Stomach smooth muscle (tissue), 2 donors: ENCODE measurements at regions not wholly inside any gene's neighbourhood (a gene's known extent, or its start where the extent isn't known, plus 50 kb on each side); places are given as distances from the start of the nearest gene placed in this dataset.

Experiments used
- H3K27ac ChIP-seq: one replicate; pipeline ENCODE4 v1.7.0; 2013; ENCODE audit warnings: mild to moderate bottlenecking, low read length, inconsistent platforms
- H3K27me3 ChIP-seq, 2 donors: one replicate each; pipeline ENCODE4 v1.7.0; 2013; ENCODE audit warnings: low read length in 2 of 2; ENCODE audit not compliant: insufficient read depth in 2 of 2, control insufficient read depth in 1 of 2
- H3K36me3 ChIP-seq, 2 donors: one replicate each; pipeline ENCODE4 v1.7.0; 2013; ENCODE audit warnings: low read length in 2 of 2; ENCODE audit not compliant: control insufficient read depth in 2 of 2, insufficient read depth in 2 of 2
- H3K4me1 ChIP-seq: one replicate; pipeline ENCODE4 v1.7.0; 2013; ENCODE audit warnings: low read length; ENCODE audit not compliant: control insufficient read depth, insufficient read depth
- H3K4me3 ChIP-seq, 2 donors: one replicate each; pipeline ENCODE4 v1.7.0; 2013; ENCODE audit warnings: low read length in 2 of 2
- H3K9ac ChIP-seq, 2 donors: one replicate each; pipeline ENCODE4 v1.7.0; 2013; ENCODE audit warnings: low read length in 2 of 2, mild to moderate bottlenecking in 1 of 2
- H3K9me3 ChIP-seq, 2 donors: one replicate each; pipeline ENCODE4 v1.7.0; 2013; ENCODE audit warnings: low read length in 2 of 2; ENCODE audit not compliant: control insufficient read depth in 2 of 2
- donor health status: healthy.
- donor health status: Pancreatic carcinoma.

- Histone ChIP-seq H3K9ac (no peak overlapping the region), H3K9me3 (no peaks in the 10 kb centered on the region), H3K27me3 (no peaks in the 10 kb centered on the region), H3K36me3 (no peaks in the 10 kb centered on the region), H3K27ac (no peak overlapping the region), H3K4me1 (no peaks in the 10 kb centered on the region), H3K4me3 (no peak overlapping the region)
Observed at GRCh38 chr6:79864421-79864820, 82.9 kb downstream of the ELOVL4 start.

GRCh38 chr6:79864001-79864400 is 83.4 kb downstream of the ELOVL4 start:
- H3K27ac ChIP-seq = no peak overlapping the region
- no peak overlapping the region for H3K9ac ChIP-seq
- H3K36me3 ChIP-seq = no peaks in the 10 kb centered on the region
- no peaks in the 10 kb centered on the region for H3K4me1 ChIP-seq
- H3K27me3 ChIP-seq = no peaks in the 10 kb centered on the region
- no peak overlapping the region for H3K4me3 ChIP-seq
- H3K9me3 ChIP-seq = no peaks in the 10 kb centered on the region

- H3K27me3 ChIP-seq = no peaks in the 10 kb centered on the region
- H3K36me3 ChIP-seq = no peaks in the 10 kb centered on the region
- H3K4me1 ChIP-seq = no peaks in the 10 kb centered on the region
- no peak overlapping the region for H3K9ac ChIP-seq
- no peak overlapping the region for H3K27ac ChIP-seq
- H3K4me3 ChIP-seq = no peak overlapping the region
- H3K9me3 ChIP-seq = no peaks in the 10 kb centered on the region
Observed at GRCh38 chr6:79863566-79863965, 83.8 kb downstream of the ELOVL4 start.

DNA sequence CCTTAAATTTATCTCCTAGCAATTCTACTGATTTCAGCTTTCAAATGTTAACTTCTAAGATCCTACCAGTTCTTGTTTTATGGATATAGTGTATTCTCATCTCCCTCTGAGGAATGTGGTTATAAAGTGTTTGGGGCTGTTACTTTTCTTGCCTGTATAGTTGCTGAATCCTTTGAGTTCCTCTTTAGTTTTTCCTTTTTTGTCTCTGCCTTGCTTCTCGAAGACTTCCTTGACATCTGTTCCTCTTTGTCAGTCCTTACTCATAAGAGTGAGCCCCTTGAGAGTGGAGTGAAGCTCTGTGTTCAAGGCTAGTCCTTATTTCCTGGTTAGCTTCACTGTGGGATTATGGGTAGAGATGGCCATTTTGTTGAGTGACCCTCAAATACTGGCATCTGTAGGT is 84.6 kb downstream of the ELOVL4 start:
- H3K9ac ChIP-seq = no peak overlapping the region
- H3K4me3 ChIP-seq = no peak overlapping the region
- no peaks in the 10 kb centered on the region for H3K27me3 ChIP-seq
- H3K27ac ChIP-seq = no peak overlapping the region
- no peaks in the 10 kb centered on the region for H3K9me3 ChIP-seq
- H3K4me1 ChIP-seq = no peaks in the 10 kb centered on the region
- H3K36me3 ChIP-seq = no peaks in the 10 kb centered on the region

GRCh38 chr6:79862126-79862525 is 85.2 kb downstream of the ELOVL4 start:
- no peak overlapping the region for H3K4me3 ChIP-seq
- no peaks in the 10 kb centered on the region for H3K27me3 ChIP-seq
- no peaks in the 10 kb centered on the region for H3K9me3 ChIP-seq
- H3K4me1 ChIP-seq = no peaks in the 10 kb centered on the region
- H3K27ac ChIP-seq = no peak overlapping the region
- no peaks in the 10 kb centered on the region for H3K36me3 ChIP-seq
- H3K9ac ChIP-seq = no peak overlapping the region

DNA sequence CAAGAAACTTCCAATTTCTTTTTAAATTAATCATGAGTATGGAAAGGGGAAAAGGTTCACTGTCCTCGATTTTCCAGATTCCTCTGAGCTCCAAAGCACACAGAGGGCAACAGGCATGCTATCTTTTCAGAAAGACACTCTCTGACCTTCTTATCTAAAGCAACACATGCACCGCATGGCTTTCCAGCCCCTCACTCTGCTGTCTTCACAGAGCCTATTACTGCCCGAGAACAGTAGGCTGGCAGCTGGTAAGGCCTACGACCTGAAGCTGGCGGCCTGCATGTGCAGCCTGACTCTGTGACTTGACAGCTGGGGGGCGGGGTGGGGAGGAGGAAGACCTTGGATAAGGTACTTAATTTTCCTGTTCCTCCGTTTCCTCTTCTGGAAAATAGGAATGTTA is 86.3 kb downstream of the ELOVL4 start:
- Histone ChIP-seq H3K9me3 (no peaks in the 10 kb centered on the region), H3K9ac (no peak overlapping the region), H3K4me3 (no peak overlapping the region), H3K27ac (no peak overlapping the region), H3K4me1 (no peaks in the 10 kb centered on the region), H3K27me3 (no peaks in the 10 kb centered on the region), H3K36me3 (no peaks in the 10 kb centered on the region)

GRCh38 chr6:79847426-79847825 is 99.9 kb downstream of the ELOVL4 start:
- Histone ChIP-seq H3K9ac (no peak overlapping the region), H3K9me3 (no peaks in the 10 kb centered on the region), H3K36me3 (no peaks in the 10 kb centered on the region), H3K27ac (no peak overlapping the region), H3K4me1 (no peaks in the 10 kb centered on the region), H3K4me3 (no peak overlapping the region), H3K27me3 (no peaks in the 10 kb centered on the region)

GRCh38 chr6:79842376-79843040 is 104.8 kb downstream of the ELOVL4 start:
- no peaks in the 10 kb centered on the region for H3K4me1 ChIP-seq
- H3K4me3 ChIP-seq = no peak overlapping the region
- H3K36me3 ChIP-seq = no peaks in the 10 kb centered on the region
- H3K9me3 ChIP-seq = peaks cover 0 to 2% of the 10 kb centered on the region in 2 donors
- no peak overlapping the region for H3K27ac ChIP-seq
- no peaks in the 10 kb centered on the region for H3K27me3 ChIP-seq
- H3K9ac ChIP-seq = no peak overlapping the region

DNA sequence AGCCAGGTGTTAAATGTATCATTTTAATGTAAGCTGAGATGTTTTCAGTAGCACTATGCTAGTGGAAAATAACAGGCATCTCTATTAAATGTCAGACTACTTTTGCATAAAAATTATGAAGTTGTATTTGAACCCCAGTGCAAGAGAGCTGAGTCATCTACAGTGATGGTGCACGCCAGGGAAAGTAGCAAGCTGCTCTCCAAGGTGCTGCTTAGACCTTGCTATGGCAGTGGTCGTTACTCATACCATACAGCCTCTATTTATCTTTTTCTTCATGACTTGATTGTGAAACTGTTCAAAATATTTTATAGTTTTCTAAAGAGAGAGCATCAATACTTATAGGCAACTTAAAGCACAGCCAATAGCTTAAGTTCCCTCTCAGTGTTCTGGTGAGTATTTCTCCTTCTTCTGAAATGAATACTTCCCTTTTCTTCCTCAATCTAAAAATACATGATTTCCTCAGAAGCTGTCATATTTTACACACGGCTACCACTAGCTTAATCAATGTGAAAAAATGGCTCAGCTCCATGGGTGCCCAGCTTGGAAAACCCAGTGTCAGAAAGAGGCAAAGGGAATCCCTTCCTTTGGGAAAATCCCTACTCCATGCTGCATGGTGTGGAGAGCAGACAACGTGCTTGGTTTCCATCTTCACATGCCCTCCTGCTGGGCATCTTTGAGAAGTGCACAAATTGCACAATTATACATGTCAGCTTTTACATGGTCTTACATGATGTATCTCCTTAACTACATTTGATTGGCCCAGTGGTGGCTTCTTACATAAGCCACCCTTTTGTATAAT is 105.6 kb downstream of the ELOVL4 start:
- Histone ChIP-seq H3K36me3 (no peaks in the 10 kb centered on the region), H3K9ac (no peak overlapping the region), H3K4me1 (no peaks in the 10 kb centered on the region), H3K27me3 (no peaks in the 10 kb centered on the region), H3K27ac (no peak overlapping the region), H3K9me3 (peaks cover 0 to 2% of the 10 kb centered on the region in 2 donors), H3K4me3 (no peak overlapping the region)

DNA sequence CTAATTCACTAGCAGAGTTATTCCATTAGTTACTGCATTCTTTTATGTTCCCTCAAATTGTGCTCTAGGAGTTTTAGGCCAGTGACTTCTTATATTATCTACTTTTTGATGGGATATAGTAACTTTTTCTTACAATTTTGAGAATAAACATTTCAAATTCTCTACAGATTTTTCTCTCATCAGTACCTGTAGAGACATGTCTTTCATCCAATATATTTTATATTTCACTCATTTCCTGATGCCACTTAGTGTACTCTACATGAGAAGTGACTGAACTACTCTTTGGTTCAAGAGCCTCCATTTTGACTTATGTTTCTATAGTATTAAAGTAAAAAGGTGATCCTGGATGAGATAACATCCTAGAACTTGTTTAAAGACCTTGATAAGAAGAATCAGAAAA is 108.5 kb downstream of the ELOVL4 start:
- Histone ChIP-seq H3K4me3 (no peak overlapping the region), H3K27me3 (no peaks in the 10 kb centered on the region), H3K9me3 (peaks cover 0 to 2% of the 10 kb centered on the region in 2 donors)

DNA sequence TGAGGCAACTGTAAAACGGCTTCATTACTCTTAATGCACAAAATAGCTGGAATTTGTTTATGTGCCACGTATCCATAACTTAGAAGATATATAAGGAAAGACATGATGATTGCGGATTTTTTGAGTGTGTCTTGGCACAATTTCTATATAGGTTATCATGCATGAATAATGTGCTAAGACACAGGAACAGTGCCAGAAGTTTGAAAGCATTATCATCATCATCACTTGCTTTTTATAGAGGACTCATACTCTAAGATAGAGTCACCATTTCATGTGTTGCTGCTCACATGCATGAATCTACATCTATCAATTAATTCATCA is 113.4 kb downstream of the ELOVL4 start:
- Histone ChIP-seq H3K9me3 (no peaks in the 10 kb centered on the region), H3K27ac (no peak overlapping the region)

More for the DNA sequence above, 108.5 kb downstream of the ELOVL4 start:
- Histone ChIP-seq H3K4me1 (no peaks in the 10 kb centered on the region), H3K36me3 (no peaks in the 10 kb centered on the region), H3K9ac (no peak overlapping the region), H3K27ac (no peak overlapping the region)

More for the DNA sequence above, 113.4 kb downstream of the ELOVL4 start:
- no peak overlapping the region for H3K9ac ChIP-seq
- no peak overlapping the region for H3K4me3 ChIP-seq
- H3K36me3 ChIP-seq = no peaks in the 10 kb centered on the region
- no peaks in the 10 kb centered on the region for H3K4me1 ChIP-seq
- H3K27me3 ChIP-seq = no peaks in the 10 kb centered on the region
